Vagina (tissue), 2 donors: ENCODE measurements at regions not wholly inside any gene's neighbourhood (a gene's known extent, or its start where the extent isn't known, plus 50 kb on each side); places are given as distances from the start of the nearest gene placed in this dataset.

ENCODE experiments used
- DNase-seq, 2 donors: peaks; one replicate each; pipeline ENCODE4 v3.0.0-alpha.2; 2017; ENCODE audit errors: extremely low spot score in 2 of 2
- H3K27ac ChIP-seq: fragments of 200-600 bp; sonication (generic); one replicate; pipeline ENCODE4 v1.5.1; 2019
- H3K27me3 ChIP-seq: fragments of 200-600 bp; sonication (generic); one replicate; pipeline ENCODE4 v1.5.1; 2019
- H3K36me3 ChIP-seq, 2 donors: fragments of 200-600 bp; sonication (generic); one replicate each; pipeline ENCODE4 v1.5.1; 2017 to 2019
- H3K4me1 ChIP-seq: fragments of 200-600 bp; sonication (generic); one replicate; pipeline ENCODE4 v1.5.1; 2019
- H3K4me3 ChIP-seq, 2 donors: fragments of 200-600 bp; sonication (generic); 1 replicate in 1 of 2; 2 replicates in 1 of 2; pipeline ENCODE4 v1.5.1; 2016 to 2019
- H3K9me3 ChIP-seq: fragments of 200-600 bp; sonication (generic); one replicate; pipeline ENCODE4 v1.5.1; 2019
- POLR2A ChIP-seq, 2 donors: fragments of 450-650 bp; IDR thresholded peaks; one replicate each; pipeline ENCODE4 v1.6.1; 2017; ENCODE audit warnings: antibody characterized with exemption in 2 of 2, mild to moderate bottlenecking in 2 of 2, moderate library complexity in 2 of 2
- POLR2AphosphoS5 ChIP-seq, 2 donors: sonication (generic); formaldehyde crosslinking; IDR thresholded peaks; one replicate each; pipeline ENCODE4 v1.9.0; 2017; ENCODE audit warnings: antibody characterized with exemption in 2 of 2, mild to moderate bottlenecking in 2 of 2, low read depth in 1 of 2; ENCODE audit not compliant: insufficient read depth in 1 of 2
- intact Hi-C: fragments of 100-400 bp; cut with DNase I; formaldehyde crosslinking; loops from one replicate; pipeline ENCODE4 v1.15.1; 2023
- TF ChIP-seq, protein P1 (sequence below), 3 experiments: fragments of 450-650 bp in 2 of 3; fragments of 200-600 bp in 1 of 3; sonication (generic) in 1 of 3; IDR thresholded peaks; one replicate each; pipeline ENCODE4 v1.5.1; 2017 to 2019; ENCODE audit warnings: antibody characterized with exemption in 3 of 3, mild to moderate bottlenecking in 2 of 3, moderate library complexity in 2 of 3

DNA sequence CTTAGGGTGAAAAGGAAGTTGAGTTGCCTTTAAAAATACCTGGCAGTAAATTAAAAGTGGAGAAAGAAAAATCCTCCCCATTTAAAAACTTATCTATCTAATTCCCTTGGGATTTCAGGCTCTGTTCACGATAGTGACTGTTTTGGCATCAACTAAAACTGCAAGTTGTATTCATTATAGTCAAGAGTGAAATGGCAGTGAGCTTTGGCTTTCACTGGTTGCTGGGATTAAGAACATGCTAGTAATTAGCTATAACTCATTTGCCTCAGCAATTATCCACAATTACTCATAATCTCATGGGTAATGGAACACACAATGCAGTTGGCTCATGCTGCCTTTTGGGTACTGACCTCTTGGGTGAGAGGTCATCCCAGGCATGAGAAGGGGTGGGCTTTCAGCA, 250.1 kb downstream of the GAS1 start:
- Histone ChIP-seq H3K27me3 (no peaks in the 10 kb centered on the region), H3K4me3 (no peak overlapping the region), H3K27ac (no peak overlapping the region), H3K36me3 (no peaks in the 10 kb centered on the region), H3K9me3 (no peaks in the 10 kb centered on the region), H3K4me1 (peaks cover 10% of the 10 kb centered on the region)
- intact Hi-C loops: no loop called here
- DNase-seq: no peak
- TF ChIP-seq, protein P1, sequence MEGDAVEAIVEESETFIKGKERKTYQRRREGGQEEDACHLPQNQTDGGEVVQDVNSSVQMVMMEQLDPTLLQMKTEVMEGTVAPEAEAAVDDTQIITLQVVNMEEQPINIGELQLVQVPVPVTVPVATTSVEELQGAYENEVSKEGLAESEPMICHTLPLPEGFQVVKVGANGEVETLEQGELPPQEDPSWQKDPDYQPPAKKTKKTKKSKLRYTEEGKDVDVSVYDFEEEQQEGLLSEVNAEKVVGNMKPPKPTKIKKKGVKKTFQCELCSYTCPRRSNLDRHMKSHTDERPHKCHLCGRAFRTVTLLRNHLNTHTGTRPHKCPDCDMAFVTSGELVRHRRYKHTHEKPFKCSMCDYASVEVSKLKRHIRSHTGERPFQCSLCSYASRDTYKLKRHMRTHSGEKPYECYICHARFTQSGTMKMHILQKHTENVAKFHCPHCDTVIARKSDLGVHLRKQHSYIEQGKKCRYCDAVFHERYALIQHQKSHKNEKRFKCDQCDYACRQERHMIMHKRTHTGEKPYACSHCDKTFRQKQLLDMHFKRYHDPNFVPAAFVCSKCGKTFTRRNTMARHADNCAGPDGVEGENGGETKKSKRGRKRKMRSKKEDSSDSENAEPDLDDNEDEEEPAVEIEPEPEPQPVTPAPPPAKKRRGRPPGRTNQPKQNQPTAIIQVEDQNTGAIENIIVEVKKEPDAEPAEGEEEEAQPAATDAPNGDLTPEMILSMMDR (IDR thresholded peaks at IDR 0.05): no peak
- TF ChIP-seq POLR2A (IDR thresholded peaks at IDR 0.05): no peak
- no peak for TF ChIP-seq POLR2AphosphoS5 (IDR thresholded peaks at IDR 0.05; ENCODE audit: insufficient read depth in 1 of 2, low read depth in 1 of 2)

GRCh38 chr9:86695910-86696424, 251.3 kb downstream of the GAS1 start:
- H3K36me3 ChIP-seq: no peaks in the 10 kb centered on the region
- no peak for DNase-seq
- intact Hi-C loops: no loop called here
- H3K4me1 ChIP-seq: peaks cover 8% of the 10 kb centered on the region
- no peak for TF ChIP-seq POLR2AphosphoS5 (IDR thresholded peaks at IDR 0.05; ENCODE audit: insufficient read depth in 1 of 2, low read depth in 1 of 2)
- TF ChIP-seq, protein P1 (IDR thresholded peaks at IDR 0.05): no peak
- TF ChIP-seq POLR2A (IDR thresholded peaks at IDR 0.05): no peak
- H3K27me3 ChIP-seq: no peaks in the 10 kb centered on the region
- no peak overlapping the region for H3K4me3 ChIP-seq
- H3K9me3 ChIP-seq: no peaks in the 10 kb centered on the region
- no peak overlapping the region for H3K27ac ChIP-seq

- Histone ChIP-seq H3K4me1 (no peaks in the 10 kb centered on the region), H3K27me3 (no peaks in the 10 kb centered on the region), H3K9me3 (no peaks in the 10 kb centered on the region), H3K27ac (no peak overlapping the region), H3K4me3 (no peak overlapping the region), H3K36me3 (no peaks in the 10 kb centered on the region)
- intact Hi-C loops: no loop called here
- no peak for TF ChIP-seq POLR2A (IDR thresholded peaks at IDR 0.05)
- no peak for DNase-seq
Measured at GRCh38 chr9:86690034-86690433, 257.3 kb downstream of the GAS1 start.

DNA sequence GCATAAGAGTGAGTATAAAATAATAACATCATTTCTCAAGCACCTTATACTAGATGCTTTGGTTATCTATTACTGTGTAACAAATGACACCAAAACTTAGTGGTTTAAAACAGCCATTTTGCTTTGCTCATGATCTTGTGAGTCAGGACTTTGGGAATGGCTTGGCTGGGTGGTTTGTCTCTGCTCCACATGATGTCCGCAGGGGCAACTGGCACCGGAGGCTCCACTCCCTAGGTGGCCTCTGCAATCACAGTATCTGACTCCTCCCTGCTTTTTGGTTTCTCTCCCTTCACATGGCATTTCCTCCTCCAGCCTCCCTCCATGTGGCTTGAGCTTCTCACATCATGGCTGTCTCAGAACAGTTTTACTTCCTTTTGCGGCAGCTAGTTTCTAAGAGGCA, 259.5 kb downstream of the GAS1 start:
- TF ChIP-seq, protein P1 (IDR thresholded peaks at IDR 0.05): no peak
- TF ChIP-seq POLR2A (IDR thresholded peaks at IDR 0.05) (no peak), POLR2AphosphoS5 (IDR thresholded peaks at IDR 0.05; ENCODE audit: insufficient read depth in 1 of 2, low read depth in 1 of 2) (no peak)
- no peaks in the 10 kb centered on the region for H3K36me3 ChIP-seq
- H3K9me3 ChIP-seq: no peaks in the 10 kb centered on the region
- no peak overlapping the region for H3K4me3 ChIP-seq
- no peak overlapping the region for H3K27ac ChIP-seq
- H3K4me1 ChIP-seq: peaks cover 7% of the 10 kb centered on the region
- no peak for DNase-seq
- intact Hi-C loops: loop anchor here (5.0 kb wide), 1 partner anchor 1780 kb away; no protein-coding TSS in a partner anchor
- no peaks in the 10 kb centered on the region for H3K27me3 ChIP-seq

GRCh38 chr9:86685556-86685955, 261.8 kb downstream of the GAS1 start:
- intact Hi-C loops: loop anchor here (5.0 kb wide), 1 partner anchor 1778 kb away; no protein-coding TSS in a partner anchor
- H3K27me3 ChIP-seq: no peaks in the 10 kb centered on the region
- H3K4me1 ChIP-seq: peaks cover 7% of the 10 kb centered on the region
- no peak overlapping the region for H3K4me3 ChIP-seq
- DNase-seq: no peak
- H3K27ac ChIP-seq: no peak overlapping the region
- TF ChIP-seq POLR2AphosphoS5 (IDR thresholded peaks at IDR 0.05; ENCODE audit: insufficient read depth in 1 of 2, low read depth in 1 of 2) (no peak), POLR2A (IDR thresholded peaks at IDR 0.05) (no peak)
- TF ChIP-seq, protein P1 (IDR thresholded peaks at IDR 0.05): no peak
- H3K36me3 ChIP-seq: no peaks in the 10 kb centered on the region
- H3K9me3 ChIP-seq: no peaks in the 10 kb centered on the region
